ENCODE measurements at regions not wholly inside any gene's neighbourhood (a gene's known extent, or its start where the extent isn't known, plus 50 kb on each side); places are given as distances from the start of the nearest gene placed in this dataset.

DNA sequence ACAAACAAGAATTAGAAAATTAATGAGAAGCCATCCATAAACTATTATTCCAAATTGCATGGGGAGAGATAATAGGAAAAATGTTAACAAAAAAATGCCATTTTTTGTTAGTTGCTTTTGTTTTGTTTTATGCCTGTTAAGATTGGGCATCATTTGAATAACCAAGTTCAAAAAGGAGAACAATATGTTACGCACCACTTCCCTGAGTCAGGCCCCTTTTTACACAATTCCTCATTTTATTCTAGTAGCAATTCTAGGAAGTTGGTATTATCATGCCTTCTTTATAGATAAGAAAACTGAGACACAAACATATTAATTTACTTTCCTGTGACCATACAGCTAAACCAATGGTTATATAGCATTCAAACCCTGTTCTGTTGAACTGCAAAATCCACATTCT, 736.9 kb upstream of the CCDC54 start:
- TF ChIP-seq, protein P1, sequence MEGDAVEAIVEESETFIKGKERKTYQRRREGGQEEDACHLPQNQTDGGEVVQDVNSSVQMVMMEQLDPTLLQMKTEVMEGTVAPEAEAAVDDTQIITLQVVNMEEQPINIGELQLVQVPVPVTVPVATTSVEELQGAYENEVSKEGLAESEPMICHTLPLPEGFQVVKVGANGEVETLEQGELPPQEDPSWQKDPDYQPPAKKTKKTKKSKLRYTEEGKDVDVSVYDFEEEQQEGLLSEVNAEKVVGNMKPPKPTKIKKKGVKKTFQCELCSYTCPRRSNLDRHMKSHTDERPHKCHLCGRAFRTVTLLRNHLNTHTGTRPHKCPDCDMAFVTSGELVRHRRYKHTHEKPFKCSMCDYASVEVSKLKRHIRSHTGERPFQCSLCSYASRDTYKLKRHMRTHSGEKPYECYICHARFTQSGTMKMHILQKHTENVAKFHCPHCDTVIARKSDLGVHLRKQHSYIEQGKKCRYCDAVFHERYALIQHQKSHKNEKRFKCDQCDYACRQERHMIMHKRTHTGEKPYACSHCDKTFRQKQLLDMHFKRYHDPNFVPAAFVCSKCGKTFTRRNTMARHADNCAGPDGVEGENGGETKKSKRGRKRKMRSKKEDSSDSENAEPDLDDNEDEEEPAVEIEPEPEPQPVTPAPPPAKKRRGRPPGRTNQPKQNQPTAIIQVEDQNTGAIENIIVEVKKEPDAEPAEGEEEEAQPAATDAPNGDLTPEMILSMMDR (IDR thresholded peaks at IDR 0.05; ENCODE audit: low read depth, low read length) = no peak
- TF ChIP-seq EZH2phosphoT487 (IDR thresholded peaks at IDR 0.05; ENCODE audit: low read depth) = no peak
